D341Med (cell line): ENCODE measurements at regions not wholly inside any gene's neighbourhood (a gene's known extent, or its start where the extent isn't known, plus 50 kb on each side); places are given as distances from the start of the nearest gene placed in this dataset.
A peak's percentile ranks its signal among the peaks of the same experiment; 100 is the strongest.

Source experiments
- DNase-seq: peaks from one replicate; pipeline ENCODE4 v3.0.0; 2012; ENCODE audit warnings: low spot score

DNA sequence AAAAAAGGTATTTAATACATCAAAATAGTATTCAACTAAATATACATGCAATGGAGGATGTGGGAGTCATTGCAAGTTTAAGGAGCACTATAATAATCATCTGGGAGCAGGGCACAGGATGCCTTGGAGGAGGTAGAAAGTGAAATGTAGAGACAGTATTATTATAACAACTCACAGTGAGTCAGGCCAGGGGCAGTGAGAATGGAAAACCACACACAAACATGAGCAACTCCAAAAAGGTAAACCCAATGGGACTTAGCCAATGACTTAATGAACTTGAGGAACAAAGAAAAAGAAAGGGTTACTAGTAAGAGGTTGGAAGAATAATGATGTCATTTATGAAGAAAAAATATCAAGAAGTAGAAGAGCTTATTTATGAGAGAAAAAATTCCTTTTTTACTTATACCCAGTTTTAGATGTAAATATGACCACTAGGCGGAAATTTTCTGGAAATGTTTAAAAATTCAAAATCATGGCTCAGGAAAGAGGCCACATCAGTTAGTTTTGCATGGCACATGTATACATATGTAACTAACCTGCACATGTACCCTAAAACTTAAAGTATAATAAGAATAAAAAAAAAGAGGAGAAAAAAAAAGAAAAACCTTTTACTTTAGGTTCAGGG, 389.3 kb downstream of the SUCLA2 start:
- DNase-seq, result no peak

DNA sequence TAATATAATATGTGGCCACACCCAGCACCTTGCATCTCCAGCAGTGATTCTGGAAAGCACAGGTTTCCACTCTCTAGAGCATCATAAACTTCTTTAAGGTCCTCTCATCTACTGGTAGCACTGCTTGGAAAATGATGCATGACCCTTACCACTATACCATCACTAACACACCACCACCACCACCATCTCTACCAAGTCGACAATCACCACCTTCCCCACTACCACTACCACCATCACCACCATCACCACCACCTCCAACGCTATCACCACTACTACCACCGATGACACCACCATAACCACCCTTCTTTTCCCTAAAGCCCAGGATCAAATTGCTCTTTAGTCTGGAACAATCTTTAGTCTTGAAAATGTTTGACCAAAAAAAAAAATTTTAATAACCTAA, 390.4 kb downstream of the SUCLA2 start:
- DNase-seq, result no peak

DNA sequence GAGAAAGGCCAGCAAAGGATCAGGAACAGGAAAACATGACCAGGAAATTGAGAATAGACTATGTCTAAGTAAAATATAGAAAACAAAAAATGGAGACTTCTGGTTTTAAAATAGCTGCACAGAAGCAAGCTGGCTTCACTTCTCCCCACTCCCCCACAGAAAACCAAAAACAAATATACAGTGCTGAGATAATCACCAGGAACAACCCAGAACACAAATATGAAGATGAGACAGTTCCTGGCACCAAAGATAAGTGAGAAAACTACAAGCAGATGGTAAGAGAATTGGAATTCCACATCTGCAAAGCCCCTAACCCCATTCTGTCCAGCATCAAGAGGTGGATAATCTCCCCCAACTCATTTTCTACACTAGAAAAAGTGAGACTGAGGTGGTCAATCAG, 397.7 kb downstream of the SUCLA2 start:
- DNase-seq, result no peak

DNA sequence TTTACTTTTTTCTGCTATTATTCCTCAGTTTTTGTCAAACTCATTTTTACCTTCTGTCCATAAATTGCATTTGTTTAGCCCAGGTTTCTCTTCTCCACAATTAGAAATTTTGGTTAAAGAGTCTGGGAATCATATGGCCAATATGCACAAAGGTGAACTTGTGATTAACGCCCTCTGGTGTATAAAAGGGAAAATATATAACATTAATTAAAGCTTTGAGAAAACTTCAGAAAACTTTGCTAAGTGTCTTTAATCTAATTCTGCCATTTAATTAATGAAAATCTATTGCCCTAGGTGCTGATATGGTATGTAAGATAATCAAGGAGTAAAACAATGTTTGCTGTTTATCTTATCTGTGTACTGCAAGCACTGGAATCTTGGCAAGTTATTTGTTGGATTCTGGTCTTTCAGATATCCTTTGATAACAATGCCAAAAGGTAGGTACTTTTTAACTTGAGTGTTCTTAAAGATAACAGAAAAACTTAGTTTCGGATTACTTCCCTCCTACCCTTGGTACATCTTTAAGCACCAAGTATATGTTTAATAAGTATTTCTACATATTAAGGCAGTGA, 402.6 kb downstream of the SUCLA2 start:
- DNase-seq, result no peak

DNA sequence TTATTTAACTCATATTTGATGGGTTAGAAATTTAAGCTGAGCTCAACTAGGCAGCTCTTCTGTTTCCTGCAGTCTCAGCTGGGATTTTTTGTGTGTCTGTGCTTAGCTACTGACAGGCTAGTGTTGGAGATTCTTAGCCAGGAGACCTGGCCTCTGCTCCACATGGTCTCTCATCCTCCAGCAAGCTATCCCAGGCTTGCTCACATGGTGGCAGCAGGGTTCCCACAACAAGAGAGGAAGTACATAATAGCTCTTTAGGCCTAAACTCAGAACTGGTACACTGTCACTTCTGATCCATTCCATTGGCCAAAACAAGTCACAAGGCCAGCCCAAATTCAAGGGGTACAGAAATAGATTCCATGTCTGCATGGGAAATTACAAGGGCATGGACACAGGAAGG, 406.2 kb downstream of the SUCLA2 start:
- peak; percentile 27 for DNase-seq

DNA sequence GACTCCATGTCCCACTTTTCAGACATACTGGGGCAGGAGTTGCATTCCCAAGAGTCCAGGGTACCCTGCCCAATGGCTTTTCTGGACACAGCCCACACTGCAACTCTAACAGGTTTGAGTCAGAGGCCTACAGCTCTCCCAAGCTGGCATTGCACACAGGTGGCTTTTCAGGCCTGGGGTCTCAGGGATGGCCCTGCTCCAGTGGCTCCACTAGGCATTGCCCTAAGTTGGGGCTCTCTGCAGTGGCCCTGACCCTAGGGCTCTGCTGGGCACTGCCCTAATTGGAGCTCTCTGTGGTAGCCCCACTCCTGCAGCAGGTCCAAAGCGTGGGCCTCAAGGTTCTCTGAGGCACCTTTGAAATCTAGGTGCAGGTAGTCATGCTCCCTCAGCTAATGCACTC, 408.8 kb downstream of the SUCLA2 start:
- DNase-seq, result no peak

DNA sequence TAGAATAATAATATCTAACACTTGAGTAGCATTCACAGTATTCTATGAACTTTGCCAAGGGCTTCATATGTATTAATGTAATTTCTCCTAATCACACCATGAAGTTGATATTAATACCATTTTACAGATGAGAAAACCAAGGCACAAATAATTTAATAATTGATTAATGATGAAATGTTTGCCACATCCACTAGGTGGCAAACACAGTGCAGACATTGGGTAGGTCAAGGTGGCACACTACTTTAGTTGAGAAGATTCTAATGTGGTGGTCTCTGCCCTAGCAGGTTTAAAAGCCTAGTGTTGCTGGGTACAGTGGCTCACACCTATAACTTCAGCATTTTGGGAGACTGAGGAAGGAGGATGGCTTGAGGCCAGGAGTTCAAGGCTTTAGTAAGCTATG, 412.4 kb downstream of the SUCLA2 start:
- no peak for DNase-seq

DNA sequence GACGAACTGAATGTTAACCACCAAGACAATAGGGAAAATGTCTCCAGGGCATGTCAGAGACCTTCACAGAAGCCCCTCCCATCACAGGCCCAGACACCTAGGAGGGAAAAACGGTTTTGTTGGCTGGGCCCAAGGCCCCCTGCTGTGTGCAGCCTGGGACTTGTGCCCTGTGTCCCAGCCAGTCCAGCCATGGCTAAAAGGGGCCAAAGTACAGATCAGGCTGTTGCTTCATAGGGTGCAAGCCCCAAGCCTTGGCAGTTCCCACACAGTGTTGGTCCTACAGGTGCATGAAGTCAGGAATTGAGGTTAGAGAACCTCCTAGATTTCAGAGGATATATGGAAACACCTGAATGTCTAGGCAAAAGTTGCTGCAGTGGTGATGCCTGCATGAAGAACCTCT, 428.7 kb downstream of the SUCLA2 start:
- no peak for DNase-seq

DNA sequence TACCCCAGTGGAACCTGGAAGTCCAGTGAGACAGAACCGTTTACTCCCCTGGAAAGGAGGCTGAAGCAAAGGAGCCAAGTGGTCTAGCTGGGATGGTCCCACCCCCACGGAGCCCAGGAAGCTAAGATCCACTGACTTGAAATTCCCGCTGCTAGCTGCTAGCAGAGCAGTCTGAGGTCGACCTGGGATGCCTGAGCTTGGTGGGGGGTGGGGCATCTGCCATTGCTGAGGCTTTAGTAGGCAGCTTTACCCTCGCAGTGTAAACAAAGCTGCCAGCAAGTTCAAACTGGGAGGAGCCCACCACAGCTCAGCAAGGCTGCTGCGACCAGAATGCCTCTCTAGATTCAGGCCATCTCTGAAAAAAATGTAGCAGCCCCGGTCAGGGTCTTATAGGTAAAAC, 437.0 kb downstream of the SUCLA2 start:
- DNase-seq, result no peak

DNA sequence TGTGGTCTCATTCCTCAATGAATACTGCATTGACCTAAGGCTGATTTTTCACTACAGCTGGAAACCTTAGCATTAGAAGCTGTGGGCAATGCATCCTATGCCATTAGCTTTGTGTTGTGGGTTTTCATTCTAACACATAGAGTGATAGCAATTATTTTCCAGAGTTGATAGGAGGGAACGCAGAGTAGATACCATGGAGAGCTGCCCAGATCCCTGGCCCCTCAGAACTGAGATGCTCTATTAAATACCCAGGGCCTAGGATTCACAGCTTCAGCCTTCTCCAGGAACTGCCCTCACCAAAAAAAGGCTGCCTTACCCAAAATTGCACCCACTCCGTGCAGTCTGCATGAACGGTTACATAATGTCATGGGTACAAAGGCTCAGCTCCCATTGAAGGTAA, 444.4 kb downstream of the SUCLA2 start:
- no peak for DNase-seq

DNA sequence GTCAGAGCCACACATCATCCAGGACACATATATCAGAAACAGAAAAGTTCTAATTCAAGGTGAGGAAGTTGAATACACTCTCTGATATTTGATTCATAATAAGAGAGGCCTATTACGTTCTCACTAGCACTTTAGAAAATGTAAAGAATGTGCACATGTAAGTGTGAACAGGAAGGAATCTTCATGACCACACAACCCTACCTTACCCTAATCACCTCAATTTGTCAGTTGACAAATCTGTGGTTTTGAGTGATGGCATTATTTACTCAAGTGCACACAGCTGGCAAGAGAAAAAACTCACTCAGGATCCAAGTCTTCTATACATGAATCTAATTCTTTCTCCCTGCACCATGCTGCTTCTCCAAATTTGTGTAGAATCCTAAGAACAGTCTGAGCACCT, 445.8 kb downstream of the SUCLA2 start:
- no peak for DNase-seq

DNA sequence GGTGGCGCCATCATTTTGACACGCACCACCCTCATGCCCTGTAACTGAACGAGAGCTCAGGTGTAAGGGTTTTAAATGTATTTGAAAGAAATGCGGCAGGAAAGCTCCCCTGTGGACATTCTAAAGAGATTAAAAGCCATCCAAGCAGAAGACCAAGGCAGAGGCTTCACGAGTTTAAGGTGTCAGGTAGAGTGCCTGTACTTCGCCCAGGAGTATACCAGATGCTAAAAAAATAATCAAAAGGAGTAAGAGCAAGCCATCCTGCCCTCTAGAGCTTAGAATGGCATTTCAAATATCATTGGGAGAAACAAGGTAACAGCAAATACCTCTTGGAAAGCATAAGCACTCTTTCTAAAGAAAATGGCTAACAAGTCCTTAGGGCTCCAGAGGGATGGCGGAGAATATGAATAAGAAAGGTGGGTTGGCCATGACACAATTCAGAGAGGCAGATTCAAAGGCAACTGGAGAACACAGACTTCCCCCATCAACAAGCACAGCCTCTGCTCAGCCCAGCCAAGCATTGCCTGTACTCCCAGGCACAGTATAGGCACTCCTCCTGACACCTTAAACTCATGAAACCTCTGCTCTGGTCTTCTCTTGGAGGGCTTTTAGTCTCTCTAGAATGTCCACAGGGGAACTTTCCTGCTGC, 447.6 kb downstream of the SUCLA2 start:
- no peak for DNase-seq

DNA sequence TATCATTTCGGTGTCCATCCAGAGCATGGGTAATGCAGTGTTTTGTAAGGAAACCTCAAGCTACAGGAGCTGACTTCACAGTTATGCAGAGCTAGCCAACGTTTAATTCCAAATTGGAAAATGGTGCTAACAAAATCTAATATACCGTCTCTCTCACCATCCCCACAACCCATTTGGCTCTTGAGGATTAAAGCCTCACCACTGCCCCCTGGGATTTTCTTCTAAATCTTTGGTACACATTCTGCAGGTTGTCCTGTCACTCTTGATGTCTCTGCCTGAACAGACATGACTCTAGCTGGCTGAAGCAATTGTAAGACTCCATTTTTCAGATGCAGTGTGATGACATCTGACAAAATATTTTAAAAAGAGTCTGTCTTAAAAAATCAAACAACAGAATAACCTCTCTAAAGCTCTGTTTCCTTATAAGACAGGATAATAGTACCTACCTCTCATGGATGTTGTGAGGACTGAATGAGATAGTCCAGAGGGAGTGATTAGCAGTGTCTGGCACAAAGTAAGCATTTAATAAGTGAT, 451.8 kb downstream of the SUCLA2 start:
- no peak for DNase-seq

DNA sequence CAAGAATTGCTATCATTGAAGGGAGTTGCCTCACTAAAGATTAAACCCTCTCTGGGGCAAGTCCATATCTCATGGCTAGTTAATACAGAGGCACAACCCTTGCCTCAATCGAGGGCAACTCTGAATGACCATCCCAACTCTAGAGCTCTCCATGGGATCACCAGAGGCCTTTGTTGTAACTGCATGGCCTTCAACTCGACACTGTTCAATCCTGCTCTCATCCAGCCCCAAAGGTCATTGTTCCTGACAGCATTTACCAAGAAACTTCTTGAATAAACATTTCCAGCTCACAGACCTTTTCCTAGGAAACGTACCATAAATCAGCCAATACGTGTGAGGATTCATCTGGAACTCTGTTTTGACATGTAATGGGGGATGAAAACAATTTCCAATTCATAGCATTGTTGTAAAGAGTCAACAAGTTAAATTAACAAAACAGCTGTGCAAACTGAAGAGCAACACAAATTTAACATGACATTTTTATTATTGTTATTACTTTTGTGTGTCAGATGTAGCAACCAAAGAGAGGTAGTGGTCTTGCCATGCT, 452.7 kb downstream of the SUCLA2 start:
- no peak for DNase-seq

DNA sequence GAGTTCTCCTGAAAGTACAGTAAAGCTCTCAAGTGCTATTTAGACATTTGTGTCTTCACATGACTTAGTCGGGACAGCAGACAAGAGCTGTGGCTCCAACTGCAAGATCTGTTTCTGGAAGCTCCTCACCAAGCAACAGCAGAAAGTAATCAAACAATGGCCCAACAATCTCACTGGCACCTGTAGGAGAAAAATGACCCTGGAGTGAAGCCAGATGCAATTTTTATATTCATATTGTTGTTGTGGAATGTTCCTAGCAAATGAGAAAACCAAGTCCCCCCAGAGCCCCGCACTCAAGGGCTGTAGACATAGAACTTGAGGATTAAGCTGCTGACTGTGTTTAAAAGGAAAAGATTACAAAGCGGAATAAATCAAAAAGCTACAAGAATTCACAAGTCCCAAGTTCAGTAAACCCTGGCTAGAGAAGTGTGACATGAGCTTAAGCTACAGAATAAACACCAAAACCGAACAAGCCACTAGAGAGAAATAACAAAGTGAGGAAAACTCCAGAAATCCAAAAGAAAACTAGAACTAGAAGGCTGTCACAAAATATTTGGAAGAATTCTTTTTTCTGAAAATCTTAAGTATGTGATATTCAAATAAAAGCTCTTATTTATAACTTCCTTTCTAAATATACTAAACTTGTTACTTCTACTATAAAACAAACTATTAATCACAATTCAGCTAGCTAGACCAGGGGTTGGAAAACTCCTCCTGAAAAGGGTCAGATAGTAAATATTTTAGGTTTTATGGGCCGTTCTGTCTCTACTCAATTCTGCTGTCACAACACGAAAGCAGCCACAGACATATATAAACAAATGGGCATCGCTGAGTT, 454.5 kb downstream of the SUCLA2 start:
- no peak for DNase-seq

DNA sequence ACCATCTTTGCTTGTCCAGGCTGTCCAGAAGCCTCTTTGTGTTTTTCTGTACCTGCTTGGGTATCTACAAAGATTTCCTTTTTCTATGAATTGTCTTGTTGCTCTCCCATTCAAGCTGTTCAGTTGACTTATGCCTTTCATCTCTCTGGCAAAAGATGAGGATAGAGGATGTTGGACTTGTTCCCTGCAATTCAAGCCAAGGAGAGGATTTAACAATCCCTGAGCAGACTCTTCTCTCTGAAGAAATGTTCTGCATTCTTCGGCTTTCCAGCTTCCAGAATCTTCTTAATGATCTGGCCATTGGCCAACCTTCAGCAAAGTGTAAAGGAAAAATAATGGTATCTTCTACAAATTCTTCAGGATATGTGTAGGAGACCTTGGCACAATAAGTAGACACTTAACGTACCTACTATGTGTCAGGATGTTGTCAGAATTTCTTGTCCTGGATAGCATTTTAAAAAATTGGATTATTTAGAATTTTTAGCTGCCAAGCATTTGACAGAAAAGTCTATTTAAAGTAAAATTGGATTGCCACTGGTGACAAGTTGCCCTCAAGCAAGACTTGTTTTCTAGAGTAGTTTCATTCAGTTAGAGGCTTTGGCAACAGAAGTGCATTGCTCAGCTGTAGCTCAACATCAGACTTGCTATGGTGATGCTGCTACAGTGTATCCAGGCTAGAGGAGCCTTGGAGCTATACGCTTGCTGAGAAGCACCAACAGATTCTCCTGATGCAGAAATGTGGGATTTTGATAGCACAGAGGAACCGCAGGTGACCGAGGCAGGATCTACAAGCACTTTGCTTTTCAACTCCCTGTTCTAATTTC, 455.7 kb downstream of the SUCLA2 start:
- DNase-seq, result no peak

DNA sequence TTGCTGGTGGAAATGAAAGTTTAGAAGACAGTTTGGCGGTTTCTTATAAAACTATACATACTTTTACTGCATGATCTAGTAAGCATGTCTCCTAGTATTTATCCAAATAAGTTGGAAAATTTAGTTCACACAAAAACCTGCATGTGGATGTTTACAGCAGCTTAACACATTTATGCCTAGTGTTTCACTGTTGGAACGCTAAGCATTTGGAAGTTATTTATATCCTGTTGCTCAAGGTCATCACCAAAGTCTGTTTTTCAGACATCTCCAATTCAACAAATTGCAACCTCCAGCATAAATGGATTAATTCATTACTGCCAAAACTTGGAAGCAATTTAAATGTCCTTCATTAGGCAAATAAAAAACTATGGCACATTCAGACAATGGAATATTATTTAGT, 461.8 kb downstream of the SUCLA2 start:
- DNase-seq, result no peak

DNA sequence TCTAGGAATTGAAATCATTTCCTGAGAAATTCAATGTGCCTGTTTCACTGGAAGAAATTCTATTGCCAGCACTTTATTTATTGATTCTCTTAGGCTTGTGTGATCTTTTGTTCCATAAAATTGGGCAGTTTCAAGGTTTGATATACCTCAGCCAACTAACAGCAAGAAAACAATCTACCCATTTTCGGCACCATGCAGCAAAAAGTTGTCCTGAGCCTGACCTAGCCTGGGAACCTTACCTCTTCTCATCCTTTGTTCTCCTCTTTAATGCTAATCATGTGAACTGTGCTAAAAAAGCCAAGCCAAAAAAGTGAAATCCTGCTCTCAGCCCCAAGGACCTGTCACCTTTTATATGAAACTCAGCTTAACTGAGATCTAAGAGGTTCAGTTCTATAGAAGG, 477.3 kb downstream of the SUCLA2 start:
- DNase-seq, result no peak

DNA sequence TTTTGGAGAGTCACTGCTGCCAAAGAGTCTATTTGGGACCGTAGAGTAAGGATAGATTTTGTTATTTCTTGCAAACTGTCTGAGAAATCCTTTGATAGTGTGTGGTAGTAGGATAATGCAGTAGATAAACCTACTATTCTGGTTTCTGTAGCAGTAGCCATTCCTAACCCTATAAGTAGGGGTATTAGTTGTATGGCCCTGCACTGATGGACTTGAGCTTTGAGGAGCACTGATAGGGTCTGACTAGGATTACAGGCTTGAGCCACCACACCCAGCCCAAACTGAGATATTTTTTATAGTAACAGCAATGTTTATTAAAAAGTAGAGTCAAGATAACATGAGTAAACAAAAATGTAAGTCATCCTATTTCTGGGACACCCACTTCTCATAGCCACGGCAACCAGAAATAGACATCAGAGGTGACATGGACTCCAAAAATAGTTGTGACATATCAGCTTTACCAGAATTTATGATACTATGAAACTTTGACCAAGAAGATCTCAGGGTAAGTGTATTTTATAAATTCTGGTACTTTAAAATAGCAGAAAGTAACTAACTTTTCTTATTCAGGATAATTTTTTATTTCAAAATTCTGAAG, 479.1 kb downstream of the SUCLA2 start:
- no peak for DNase-seq

DNA sequence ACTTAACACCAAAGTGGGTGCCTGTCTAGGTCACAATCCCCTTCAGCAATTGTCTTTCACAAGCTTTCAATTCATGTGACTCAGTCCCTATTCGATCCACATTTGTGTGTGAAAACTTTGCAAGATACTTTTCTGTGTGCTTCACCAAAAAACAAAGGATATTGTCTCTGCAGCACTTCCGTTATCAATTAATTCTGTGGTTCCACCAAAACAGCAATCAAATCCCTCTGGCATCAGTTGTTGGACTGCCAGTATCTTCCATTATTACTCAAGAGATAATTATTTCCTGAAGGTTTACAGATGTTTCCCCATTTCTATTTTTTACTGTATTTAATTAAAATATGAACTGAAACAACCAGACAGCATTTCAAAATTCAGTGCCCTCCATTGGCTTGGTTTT, 481.4 kb downstream of the SUCLA2 start:
- DNase-seq, result no peak

DNA sequence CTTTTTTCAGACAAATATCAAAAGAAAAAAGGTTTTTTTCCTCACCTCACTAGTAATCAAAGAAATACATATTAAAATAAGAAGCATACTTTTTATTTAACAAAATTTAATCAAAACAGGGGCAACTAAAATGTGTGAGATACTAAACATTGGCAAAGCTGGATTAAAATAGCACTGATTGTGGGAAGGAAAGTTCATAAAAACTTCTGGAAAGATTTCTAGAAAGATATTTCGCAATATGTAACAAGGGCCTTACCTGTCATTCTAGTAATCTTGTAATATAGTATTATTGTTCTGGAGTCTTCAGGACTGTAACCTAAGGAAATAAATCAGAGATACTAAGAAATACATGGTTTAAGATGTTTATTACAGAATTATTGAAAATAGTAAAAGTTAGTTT, 482.5 kb downstream of the SUCLA2 start:
- DNase-seq, result no peak
